ENCODE measurements at regions not wholly inside any gene's neighbourhood (a gene's known extent, or its start where the extent isn't known, plus 50 kb on each side); places are given as distances from the start of the nearest gene placed in this dataset.

GRCh38 chr16:85990861-85991301 lies 91.9 kb downstream of the IRF8 start:
- no peak for DNase-seq (ENCODE audit: low read depth, low spot score)

GRCh38 chr16:85991425-85991824 lies 92.5 kb downstream of the IRF8 start:
- no peak for DNase-seq (ENCODE audit: low read depth, low spot score)

DNA sequence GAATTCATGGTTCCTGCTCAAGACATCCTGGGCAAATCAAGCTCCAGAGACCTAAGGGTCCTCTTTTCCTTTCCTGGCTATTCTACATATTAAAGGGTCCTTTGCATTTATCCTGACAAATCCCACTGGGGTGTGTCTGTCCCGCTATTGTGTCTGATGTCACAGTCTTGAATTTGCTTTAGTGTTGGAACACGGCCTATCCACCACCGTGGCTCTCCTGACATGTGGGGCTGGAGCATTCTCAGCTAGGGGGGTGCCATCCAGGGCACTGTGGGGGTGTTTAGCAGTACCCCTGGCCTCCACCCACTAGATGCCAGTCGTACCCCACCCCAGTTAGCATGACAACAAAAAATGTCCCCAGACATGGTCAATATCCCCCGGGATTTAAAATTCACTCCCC lies 92.9 kb downstream of the IRF8 start:
- DNase-seq (ENCODE audit: low read depth, low spot score), result no peak

- no peak for DNase-seq (ENCODE audit: low read depth, low spot score)
These were observed 93.4 kb downstream of the IRF8 start for GRCh38 chr16:85992359-85992758.

DNA sequence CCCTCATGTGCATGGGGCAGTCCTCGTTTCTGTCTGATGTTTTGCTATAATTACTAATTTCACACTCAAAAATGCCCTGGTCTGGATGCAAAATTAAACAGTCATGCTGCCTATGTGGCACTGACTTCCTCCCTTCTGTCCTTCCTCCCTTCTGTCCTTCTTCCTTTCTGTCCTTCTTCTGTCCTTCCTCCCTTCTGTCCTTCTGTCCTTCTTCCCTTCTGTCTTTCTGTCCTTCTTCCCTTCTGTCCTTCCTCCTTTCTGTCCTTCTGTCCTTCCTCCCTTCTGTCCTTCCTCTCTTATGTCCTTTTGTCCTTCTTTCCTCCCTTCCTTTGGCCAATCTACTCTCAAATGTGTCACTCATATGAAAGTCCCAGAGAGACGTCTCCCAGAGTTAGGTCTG lies 93.8 kb downstream of the IRF8 start:
- no peak for DNase-seq (ENCODE audit: low read depth, low spot score)

DNA sequence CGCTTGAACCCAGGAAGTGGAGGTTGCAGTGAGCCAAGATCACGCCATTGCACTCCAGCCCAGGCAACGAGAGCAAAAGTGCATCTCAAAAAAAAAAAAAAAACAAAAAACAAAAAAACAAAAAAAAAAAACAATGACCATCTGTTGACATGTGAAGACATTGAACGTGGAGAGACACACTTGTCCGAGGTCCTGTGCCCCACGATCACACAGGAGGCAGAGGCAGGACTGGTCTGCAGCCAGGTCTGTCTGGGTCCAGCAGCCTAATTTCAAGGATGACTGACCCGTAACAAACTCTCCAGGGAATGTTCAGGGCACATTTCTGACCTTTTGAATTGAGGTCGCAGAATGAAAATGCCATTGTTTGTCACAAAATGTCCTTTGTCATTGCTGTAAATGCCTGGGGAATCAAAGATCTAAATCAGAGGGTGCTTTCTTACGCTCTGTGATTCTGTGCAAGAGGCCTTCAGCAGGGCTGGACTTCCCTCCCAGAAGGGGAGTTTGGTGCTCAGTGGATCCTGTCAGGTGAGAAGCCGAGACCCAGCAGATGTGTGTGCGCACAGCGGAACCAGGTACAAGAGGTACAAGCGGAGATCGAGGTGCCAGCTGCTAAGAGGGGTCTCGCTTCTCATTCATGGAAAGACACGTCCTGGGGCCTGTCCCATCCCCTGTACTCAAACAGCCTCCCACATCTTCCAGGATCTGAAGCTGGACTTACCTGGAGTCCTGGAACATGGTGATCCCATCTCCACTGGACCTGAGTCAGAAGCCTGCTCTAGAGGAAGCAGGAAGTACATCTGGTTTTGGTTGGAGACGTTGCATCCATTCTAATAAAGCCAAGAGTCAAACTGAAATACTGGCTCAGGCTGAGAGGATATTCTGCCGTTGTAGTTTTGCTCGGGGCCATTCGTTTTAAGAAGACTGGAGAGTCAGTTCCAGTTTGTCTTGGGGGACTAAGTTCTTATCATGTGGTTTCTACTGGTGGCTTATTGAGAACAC lies 95.8 kb downstream of the IRF8 start:
- no peak for DNase-seq (ENCODE audit: low read depth, low spot score)

- DNase-seq (ENCODE audit: low read depth, low spot score), result no peak
These were observed 96.8 kb downstream of the IRF8 start for GRCh38 chr16:85995541-85996423.

DNA sequence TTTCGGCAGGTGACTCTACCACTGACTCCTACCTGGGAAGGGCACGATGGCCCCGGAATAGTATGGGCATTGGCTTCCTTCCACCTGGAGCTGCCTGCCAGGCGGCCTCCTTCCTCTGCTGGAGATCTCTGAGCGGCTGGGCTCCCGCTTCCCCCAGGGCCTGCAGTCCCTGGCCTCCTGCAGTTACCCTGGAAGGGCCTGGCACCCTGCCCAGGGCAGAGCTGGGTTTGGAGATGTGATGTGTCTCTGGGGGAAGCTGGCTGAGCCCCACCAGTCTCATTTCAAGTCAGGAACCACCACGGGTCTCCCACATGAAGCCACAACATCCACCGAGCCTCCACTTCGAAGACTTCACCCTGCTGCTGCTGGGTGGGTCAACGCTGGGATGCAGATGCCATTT lies 97.9 kb downstream of the IRF8 start:
- DNase-seq (ENCODE audit: low read depth, low spot score), result no peak

GRCh38 chr16:85998171-85998867 lies 99.4 kb downstream of the IRF8 start:
- no peak for DNase-seq (ENCODE audit: low read depth, low spot score)

DNA sequence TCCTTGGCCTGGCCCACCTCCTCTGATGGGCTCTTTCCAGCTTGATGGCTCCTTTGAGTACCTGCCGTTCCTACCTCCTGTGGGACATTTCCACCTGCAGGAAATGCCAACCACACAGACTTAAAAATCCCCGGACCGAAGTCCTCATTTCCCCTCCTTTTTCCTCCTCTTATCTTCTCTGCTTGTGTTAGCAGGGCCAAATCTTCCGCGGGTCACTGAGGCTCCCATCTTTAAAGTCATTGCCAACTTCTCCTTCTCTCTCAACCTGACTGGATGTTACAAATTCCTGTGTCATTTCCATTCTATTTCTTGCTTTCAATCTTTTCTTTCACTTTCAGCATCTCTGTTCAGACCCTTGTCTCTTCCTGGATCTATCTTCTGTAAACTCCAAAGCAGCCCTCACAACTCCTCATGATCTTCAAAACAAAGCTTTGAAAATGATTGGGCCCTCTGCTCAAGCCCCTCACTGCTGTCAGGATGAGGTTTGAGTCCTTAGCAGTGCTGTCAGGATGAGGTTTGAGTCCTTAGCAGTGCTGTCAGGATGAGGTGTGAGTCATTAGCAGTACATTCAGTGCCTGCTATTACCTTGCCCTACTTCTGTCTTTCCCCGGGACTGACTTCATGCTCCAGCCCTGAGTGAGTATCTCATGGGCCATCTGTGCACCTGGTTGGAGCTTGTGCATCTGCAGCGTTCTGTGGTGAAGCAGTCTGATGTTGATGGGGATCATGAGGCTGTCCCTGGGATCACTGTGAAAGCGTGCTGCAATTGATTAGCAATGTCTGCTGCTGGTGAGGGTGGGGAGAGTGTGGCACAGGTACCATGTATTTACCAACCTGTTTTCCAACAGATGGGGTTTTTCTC lies 100.1 kb downstream of the IRF8 start:
- DNase-seq (ENCODE audit: low read depth, low spot score), result no peak

GRCh38 chr16:85999778-86000177 lies 100.8 kb downstream of the IRF8 start:
- no peak for DNase-seq (ENCODE audit: low read depth, low spot score)

GRCh38 chr16:86002178-86002900 lies 103.4 kb downstream of the IRF8 start:
- no peak for DNase-seq (ENCODE audit: low read depth, low spot score)

DNA sequence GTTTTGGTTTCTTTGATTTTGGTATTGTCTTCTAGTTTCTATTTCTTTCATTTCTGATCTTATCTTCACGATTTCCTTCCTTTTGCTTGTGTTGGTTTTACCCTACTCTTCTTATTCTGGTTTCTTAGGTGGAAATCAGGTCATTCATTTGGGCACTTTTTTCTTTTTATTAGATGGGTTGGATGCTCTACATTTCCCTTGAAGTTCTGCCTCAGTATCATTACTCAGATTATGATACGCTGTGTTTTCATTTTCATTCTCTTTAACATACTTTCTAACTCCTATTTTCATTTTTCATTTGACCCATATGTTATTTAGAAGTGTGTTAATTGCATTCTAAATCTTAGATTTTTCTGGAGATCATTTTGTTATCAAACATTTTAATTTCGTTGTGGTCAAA lies 108.6 kb downstream of the IRF8 start:
- no peak for DNase-seq (ENCODE audit: low read depth, low spot score)

GRCh38 chr16:86010680-86011141 lies 111.7 kb downstream of the IRF8 start:
- DNase-seq (ENCODE audit: low read depth, low spot score), result no peak

DNA sequence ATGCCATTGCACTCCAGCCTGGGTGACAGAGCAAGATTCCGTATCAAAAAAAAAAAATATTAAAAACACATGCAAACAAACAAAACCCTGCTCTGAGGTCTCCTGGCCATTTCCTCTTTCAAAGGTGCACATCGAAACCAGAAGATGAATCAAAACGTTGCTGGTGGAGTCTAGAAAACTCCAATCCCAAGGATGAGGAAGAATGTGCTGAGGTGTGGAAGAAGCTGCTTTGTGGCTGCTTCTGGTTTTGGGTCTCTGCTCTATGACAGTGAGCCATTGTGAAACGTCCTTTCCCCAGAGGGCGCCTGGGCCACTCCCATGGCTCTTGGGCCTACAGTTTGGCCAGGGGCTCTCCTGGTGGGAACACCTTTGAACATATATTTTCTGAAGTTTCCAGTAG lies 112.6 kb downstream of the IRF8 start:
- DNase-seq (ENCODE audit: low read depth, low spot score), result no peak

DNA sequence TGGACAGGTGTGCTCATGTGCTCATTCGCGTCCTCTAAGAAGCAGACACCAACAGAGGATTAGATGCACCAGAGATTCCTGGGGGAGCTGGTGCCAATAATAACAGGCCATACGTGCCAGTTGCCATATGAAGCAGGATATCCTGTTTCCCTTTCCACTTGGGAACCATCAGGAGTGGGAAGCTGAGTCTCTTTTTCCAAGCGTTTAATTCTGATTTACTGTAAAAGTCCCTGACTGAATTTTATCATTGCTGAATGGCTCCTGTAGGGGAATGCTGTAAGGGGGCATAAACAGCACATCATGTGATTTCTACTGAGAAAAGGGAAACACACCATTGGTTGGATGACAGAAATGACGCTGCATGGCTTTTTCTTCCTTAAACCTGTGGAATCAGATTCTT lies 113.3 kb downstream of the IRF8 start:
- no peak for DNase-seq (ENCODE audit: low read depth, low spot score)

DNA sequence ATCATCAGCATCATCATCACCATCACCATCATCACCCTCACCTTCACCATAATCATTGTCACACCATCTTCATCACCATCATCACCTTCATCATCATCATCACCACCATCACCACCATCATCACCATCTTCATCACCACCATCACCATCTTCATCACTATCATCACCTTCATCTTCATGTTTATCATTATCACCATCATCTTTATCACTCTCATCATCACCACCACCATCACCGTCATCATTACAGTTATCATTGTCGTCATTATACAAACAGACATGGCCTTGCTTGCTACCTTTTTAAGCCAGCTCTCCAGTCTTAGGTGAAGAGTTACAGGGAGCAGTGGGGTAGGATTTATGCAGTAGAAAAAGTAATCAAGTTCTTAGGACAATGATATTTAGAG lies 114.9 kb downstream of the IRF8 start:
- DNase-seq (ENCODE audit: low read depth, low spot score), result no peak

DNA sequence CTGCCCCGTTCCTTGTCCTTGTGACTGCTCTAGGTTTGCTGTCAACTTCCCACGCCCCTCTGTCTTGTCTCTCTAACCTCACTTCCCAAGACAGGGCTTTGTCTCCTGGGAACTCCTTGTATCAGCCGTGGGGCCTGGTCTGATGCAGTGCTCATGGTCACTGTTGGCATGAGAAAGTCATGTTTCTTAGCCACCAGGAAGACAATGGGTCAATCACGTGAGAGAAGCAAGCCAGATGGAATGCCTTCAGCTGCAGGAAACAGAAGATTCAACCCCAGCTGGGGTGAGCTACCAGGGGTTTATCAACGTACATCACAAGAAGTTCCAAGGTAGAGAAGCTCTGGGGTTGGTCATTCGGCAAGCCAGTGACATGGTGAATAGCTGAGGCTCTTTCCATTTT lies 116.6 kb downstream of the IRF8 start:
- DNase-seq (ENCODE audit: low read depth, low spot score), result no peak

GRCh38 chr16:86016201-86016965 lies 117.4 kb downstream of the IRF8 start:
- DNase-seq (ENCODE audit: low read depth, low spot score), result no peak

All from iPS DF 19.7 (cell line).